KMS-11 (cell line): ENCODE measurements at regions not wholly inside any gene's neighbourhood (a gene's known extent, or its start where the extent isn't known, plus 50 kb on each side); places are given as distances from the start of the nearest gene placed in this dataset.

Source experiments
- H2AFZ ChIP-seq: fragments of 200-600 bp; sonication (generic); 2 replicates; pipeline ENCODE4 v1.6.1; 2016; ENCODE audit warnings: antibody characterized with exemption, mixed run types, low read depth
- H3K27ac ChIP-seq: fragments of 200-600 bp; sonication (generic); 2 replicates; pipeline ENCODE4 v1.6.1; 2016; ENCODE audit warnings: mild to moderate bottlenecking, mixed run types
- H3K27me3 ChIP-seq: fragments of 200-600 bp; sonication (generic); 2 replicates; pipeline ENCODE4 v1.6.1; 2017; ENCODE audit warnings: mild to moderate bottlenecking, low read depth, mixed run types, moderate library complexity; ENCODE audit not compliant: insufficient read depth
- H3K36me3 ChIP-seq: fragments of 200-600 bp; sonication (generic); 2 replicates; pipeline ENCODE4 v1.6.1; 2017; ENCODE audit warnings: mild to moderate bottlenecking, mixed run types; ENCODE audit not compliant: insufficient read depth
- H3K4me1 ChIP-seq: fragments of 200-600 bp; sonication (generic); 2 replicates; pipeline ENCODE4 v1.6.1; 2016; ENCODE audit warnings: mild to moderate bottlenecking, low read depth, mixed run types; ENCODE audit not compliant: poor library complexity, severe bottlenecking
- H3K4me2 ChIP-seq: fragments of 200-600 bp; sonication (generic); 2 replicates; pipeline ENCODE4 v1.7.0; 2016; ENCODE audit warnings: mild to moderate bottlenecking, mixed run types
- H3K4me3 ChIP-seq: fragments of 200-600 bp; sonication (generic); IDR thresholded peaks from 2 replicates; pipeline ENCODE4 v1.6.1; 2017; ENCODE audit warnings: low read depth, low read length, mixed read lengths; ENCODE audit not compliant: insufficient read depth
- H3K79me2 ChIP-seq: fragments of 200-600 bp; sonication (generic); 2 replicates; pipeline ENCODE4 v1.6.1; 2016; ENCODE audit warnings: low read depth, mixed run types; ENCODE audit not compliant: insufficient read depth
- H3K9ac ChIP-seq: fragments of 200-600 bp; sonication (generic); 2 replicates; pipeline ENCODE4 v1.6.1; 2016; ENCODE audit warnings: mild to moderate bottlenecking, mixed run types
- H4K20me1 ChIP-seq: fragments of 200-600 bp; sonication (generic); 2 replicates; pipeline ENCODE4 v1.6.1; 2016; ENCODE audit warnings: mild to moderate bottlenecking, mixed run types; ENCODE audit not compliant: insufficient read depth
- TF ChIP-seq, protein P1 (sequence below): fragments of 200-600 bp; sonication (generic); conservative IDR thresholded peaks from 2 replicates; pipeline ENCODE4 v1.6.1; 2017; ENCODE audit warnings: low read depth, mild to moderate bottlenecking, antibody characterized with exemption, low read length, moderate library complexity, mixed read lengths

DNA sequence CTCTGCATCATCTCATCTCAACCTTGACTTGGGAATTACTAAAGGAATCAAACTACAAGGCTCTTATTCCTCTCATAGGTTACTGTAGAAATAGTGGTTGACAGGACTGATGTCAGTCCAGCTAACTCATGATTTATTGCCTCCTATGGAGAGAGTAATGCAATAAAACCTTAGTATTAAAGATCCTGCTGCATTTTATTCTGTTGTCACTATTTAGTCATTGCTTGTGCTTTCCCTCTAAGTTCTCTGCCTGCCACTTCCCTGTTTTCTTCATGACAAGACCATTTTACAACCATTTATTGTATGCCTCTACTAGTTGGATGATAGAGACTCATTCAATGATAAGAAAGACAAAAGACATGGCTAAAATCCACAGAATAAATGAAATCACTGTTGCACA, 134.1 kb upstream of the GRM7 start:
- TF ChIP-seq, protein P1, sequence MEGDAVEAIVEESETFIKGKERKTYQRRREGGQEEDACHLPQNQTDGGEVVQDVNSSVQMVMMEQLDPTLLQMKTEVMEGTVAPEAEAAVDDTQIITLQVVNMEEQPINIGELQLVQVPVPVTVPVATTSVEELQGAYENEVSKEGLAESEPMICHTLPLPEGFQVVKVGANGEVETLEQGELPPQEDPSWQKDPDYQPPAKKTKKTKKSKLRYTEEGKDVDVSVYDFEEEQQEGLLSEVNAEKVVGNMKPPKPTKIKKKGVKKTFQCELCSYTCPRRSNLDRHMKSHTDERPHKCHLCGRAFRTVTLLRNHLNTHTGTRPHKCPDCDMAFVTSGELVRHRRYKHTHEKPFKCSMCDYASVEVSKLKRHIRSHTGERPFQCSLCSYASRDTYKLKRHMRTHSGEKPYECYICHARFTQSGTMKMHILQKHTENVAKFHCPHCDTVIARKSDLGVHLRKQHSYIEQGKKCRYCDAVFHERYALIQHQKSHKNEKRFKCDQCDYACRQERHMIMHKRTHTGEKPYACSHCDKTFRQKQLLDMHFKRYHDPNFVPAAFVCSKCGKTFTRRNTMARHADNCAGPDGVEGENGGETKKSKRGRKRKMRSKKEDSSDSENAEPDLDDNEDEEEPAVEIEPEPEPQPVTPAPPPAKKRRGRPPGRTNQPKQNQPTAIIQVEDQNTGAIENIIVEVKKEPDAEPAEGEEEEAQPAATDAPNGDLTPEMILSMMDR = no peak
- H3K4me2 ChIP-seq = no peak overlapping the region
- H3K4me3 ChIP-seq = no peak overlapping the region
- no peak overlapping the region for H2AFZ ChIP-seq
- no peaks in the 10 kb centered on the region for H3K27me3 ChIP-seq
- no peak overlapping the region for H3K27ac ChIP-seq
- H3K36me3 ChIP-seq = no peaks in the 10 kb centered on the region
- no peaks in the 10 kb centered on the region for H3K4me1 ChIP-seq
- no peaks in the 10 kb centered on the region for H3K79me2 ChIP-seq
- no peak overlapping the region for H3K9ac ChIP-seq
- H4K20me1 ChIP-seq = no peaks in the 10 kb centered on the region

DNA sequence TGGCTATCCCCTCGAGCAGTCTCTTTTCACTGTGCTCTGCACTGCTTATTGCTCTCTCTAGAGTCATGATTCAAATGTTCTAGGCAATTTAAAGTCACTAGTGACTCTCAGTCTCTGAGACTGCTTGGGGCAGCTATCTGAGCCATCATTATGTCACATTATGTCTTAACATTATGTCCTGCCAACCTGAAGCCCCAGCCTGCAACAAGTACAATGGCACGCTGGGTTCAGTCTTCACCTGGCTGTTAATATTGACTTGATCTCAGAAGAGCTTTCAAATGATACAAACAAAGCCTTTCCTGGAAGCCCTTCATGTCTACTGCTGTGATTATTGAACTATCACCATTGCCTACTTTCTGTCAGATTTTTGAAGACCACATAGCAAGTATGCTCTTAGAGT, 128.1 kb upstream of the GRM7 start:
- H4K20me1 ChIP-seq = no peaks in the 10 kb centered on the region
- no peaks in the 10 kb centered on the region for H3K27me3 ChIP-seq
- H2AFZ ChIP-seq = no peak overlapping the region
- no peak overlapping the region for H3K4me3 ChIP-seq
- H3K36me3 ChIP-seq = no peaks in the 10 kb centered on the region
- H3K27ac ChIP-seq = no peak overlapping the region
- no peaks in the 10 kb centered on the region for H3K4me1 ChIP-seq
- TF ChIP-seq, protein P1 = no peak
- H3K4me2 ChIP-seq = no peak overlapping the region
- H3K79me2 ChIP-seq = no peaks in the 10 kb centered on the region
- H3K9ac ChIP-seq = no peak overlapping the region

DNA sequence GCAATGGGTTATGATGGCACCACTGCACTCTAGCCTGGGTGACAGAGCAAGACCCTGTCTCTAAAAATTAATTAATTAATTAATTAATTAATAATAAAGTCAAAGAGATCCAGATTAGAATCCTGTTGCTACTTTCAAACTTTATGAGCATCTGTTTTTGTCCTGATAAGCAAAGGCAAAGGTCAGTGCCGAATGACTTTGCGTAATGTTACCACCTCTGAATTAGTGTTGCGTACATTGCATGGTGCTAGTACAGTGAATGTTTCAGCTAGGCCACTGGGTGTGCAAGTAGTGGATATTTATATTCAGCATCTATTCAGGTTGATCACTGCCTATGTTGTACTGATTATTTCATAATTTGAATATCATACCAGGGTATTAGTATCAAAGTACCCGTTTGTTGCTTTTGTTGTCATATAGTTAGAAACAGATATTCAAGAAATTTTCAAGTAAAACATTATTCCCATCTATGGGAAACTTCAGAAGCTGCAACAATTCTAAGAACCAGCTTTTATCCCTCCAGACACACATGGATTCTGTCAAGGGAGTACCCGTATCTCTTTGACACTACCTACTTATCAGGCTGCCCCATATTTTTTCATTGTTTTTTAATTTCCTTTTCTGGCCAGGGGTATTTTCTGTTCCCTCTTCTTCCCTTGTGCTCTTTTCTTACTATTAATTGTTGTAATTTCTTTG, 127.1 kb upstream of the GRM7 start:
- no peak overlapping the region for H3K9ac ChIP-seq
- H3K27ac ChIP-seq = no peak overlapping the region
- no peak overlapping the region for H3K4me3 ChIP-seq
- no peaks in the 10 kb centered on the region for H3K79me2 ChIP-seq
- H4K20me1 ChIP-seq = no peaks in the 10 kb centered on the region
- no peak overlapping the region for H3K4me2 ChIP-seq
- TF ChIP-seq, protein P1 = no peak
- H3K27me3 ChIP-seq = no peaks in the 10 kb centered on the region
- H3K4me1 ChIP-seq = no peaks in the 10 kb centered on the region
- H3K36me3 ChIP-seq = no peaks in the 10 kb centered on the region
- no peak overlapping the region for H2AFZ ChIP-seq

DNA sequence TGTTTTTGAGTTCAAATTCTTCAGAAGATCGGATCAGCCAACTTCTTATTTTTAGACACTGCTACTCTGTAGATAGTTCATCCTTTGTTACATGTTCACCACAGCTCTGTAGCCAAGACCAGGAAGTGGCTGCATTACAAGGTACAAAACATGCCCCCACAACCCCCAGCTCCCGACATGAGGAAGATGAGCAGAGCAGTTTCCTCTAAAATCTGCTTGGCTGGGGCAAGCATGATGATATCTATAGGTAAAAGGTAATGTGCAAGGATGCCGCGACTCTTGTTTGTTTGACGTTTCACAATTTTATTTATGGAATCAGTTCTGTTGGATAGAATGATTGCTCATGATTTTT, 126.5 kb upstream of the GRM7 start:
- no peak overlapping the region for H3K4me3 ChIP-seq
- H3K4me2 ChIP-seq = no peak overlapping the region
- H3K79me2 ChIP-seq = no peaks in the 10 kb centered on the region
- H4K20me1 ChIP-seq = no peaks in the 10 kb centered on the region
- H2AFZ ChIP-seq = no peak overlapping the region
- no peak overlapping the region for H3K27ac ChIP-seq
- TF ChIP-seq, protein P1 = no peak
- no peaks in the 10 kb centered on the region for H3K36me3 ChIP-seq
- no peaks in the 10 kb centered on the region for H3K27me3 ChIP-seq
- no peak overlapping the region for H3K9ac ChIP-seq
- no peaks in the 10 kb centered on the region for H3K4me1 ChIP-seq
